GM06990 (cell line): ENCODE measurements at regions not wholly inside any gene's neighbourhood (a gene's known extent, or its start where the extent isn't known, plus 50 kb on each side); places are given as distances from the start of the nearest gene placed in this dataset.

Experiments
- DNase-seq: peaks from one replicate; pipeline ENCODE4 v3.0.0-alpha.2; 2011; ENCODE audit not compliant: insufficient read length; ENCODE audit errors: extremely low read depth
- H3K27me3 ChIP-seq: replicated peaks from 2 replicates; pipeline ENCODE4 v1.6.0; 2011; ENCODE audit warnings: low read length; ENCODE audit not compliant: control insufficient read depth, insufficient read depth
- H3K36me3 ChIP-seq: 2 replicates; pipeline ENCODE4 v1.5.1; 2011; ENCODE audit warnings: low read length; ENCODE audit not compliant: control insufficient read depth, insufficient read depth
- H3K4me3 ChIP-seq: replicated peaks from 2 replicates; pipeline ENCODE4 v1.5.1; 2011; ENCODE audit warnings: low read depth, mild to moderate bottlenecking, control low read depth, low read length
- TF ChIP-seq, protein P1 (sequence below): IDR thresholded peaks from 2 replicates; pipeline ENCODE4 v1.5.1; 2011; ENCODE audit warnings: low read length, control low read depth, mild to moderate bottlenecking, inconsistent platforms; ENCODE audit not compliant: insufficient read depth, poor library complexity, severe bottlenecking

GRCh38 chr6:154596701-154597100 is 86.2 kb upstream of the CNKSR3 start:
- no peak for DNase-seq
- no peaks in the 10 kb centered on the region for H3K27me3 ChIP-seq
- H3K4me3 ChIP-seq, result no peak overlapping the region
- H3K36me3 ChIP-seq, result no peaks in the 10 kb centered on the region
- TF ChIP-seq, protein P1, sequence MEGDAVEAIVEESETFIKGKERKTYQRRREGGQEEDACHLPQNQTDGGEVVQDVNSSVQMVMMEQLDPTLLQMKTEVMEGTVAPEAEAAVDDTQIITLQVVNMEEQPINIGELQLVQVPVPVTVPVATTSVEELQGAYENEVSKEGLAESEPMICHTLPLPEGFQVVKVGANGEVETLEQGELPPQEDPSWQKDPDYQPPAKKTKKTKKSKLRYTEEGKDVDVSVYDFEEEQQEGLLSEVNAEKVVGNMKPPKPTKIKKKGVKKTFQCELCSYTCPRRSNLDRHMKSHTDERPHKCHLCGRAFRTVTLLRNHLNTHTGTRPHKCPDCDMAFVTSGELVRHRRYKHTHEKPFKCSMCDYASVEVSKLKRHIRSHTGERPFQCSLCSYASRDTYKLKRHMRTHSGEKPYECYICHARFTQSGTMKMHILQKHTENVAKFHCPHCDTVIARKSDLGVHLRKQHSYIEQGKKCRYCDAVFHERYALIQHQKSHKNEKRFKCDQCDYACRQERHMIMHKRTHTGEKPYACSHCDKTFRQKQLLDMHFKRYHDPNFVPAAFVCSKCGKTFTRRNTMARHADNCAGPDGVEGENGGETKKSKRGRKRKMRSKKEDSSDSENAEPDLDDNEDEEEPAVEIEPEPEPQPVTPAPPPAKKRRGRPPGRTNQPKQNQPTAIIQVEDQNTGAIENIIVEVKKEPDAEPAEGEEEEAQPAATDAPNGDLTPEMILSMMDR, result no peak

DNA sequence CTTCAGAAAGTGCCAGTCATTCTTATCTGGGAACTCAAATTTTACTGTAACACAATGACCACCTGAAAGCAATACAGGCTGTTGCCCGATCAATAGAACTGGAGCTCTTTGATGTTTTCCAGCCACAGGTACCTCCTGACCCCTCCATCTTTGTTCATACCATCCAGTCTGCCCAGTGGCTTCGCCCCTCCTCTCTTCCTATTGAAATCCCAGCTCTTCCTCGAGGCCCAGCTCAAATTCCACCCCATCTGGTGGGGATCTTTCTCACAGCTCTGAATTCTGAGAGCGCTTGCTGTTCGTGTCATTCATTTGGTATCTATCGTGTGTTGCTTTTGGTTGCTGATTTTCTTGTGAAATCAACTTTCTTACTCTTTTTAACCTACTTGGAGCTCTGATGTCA is 87.9 kb upstream of the CNKSR3 start:
- no peaks in the 10 kb centered on the region for H3K27me3 ChIP-seq
- no peaks in the 10 kb centered on the region for H3K36me3 ChIP-seq
- H3K4me3 ChIP-seq, result no peak overlapping the region
- no peak for DNase-seq
- TF ChIP-seq, protein P1, result no peak

GRCh38 chr6:154602296-154602695 is 91.8 kb upstream of the CNKSR3 start:
- Histone ChIP-seq H3K4me3 (no peak overlapping the region), H3K36me3 (no peaks in the 10 kb centered on the region), H3K27me3 (no peaks in the 10 kb centered on the region)
- TF ChIP-seq, protein P1, result no peak
- no peak for DNase-seq

DNA sequence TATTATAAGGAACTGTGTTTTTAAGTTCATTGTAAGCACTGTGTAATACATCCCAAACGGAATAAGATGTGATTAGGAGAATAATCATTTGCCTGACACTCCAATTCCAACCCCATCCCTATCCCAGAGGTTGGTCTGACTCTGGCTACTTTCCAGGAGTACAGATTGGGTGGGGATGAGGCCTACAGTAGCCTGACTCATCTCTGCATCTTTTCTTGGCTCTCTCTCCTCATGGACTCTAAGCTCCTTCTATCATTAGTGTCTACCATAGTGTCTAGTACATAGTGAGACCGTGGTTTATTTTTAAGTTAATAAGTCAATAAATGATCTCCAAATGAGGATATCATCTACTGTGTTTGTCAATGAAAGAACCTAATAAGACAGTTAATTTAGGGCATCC is 92.2 kb upstream of the CNKSR3 start:
- H3K4me3 ChIP-seq, result no peak overlapping the region
- H3K27me3 ChIP-seq, result no peaks in the 10 kb centered on the region
- DNase-seq, result no peak
- TF ChIP-seq, protein P1, result no peak
- no peaks in the 10 kb centered on the region for H3K36me3 ChIP-seq

DNA sequence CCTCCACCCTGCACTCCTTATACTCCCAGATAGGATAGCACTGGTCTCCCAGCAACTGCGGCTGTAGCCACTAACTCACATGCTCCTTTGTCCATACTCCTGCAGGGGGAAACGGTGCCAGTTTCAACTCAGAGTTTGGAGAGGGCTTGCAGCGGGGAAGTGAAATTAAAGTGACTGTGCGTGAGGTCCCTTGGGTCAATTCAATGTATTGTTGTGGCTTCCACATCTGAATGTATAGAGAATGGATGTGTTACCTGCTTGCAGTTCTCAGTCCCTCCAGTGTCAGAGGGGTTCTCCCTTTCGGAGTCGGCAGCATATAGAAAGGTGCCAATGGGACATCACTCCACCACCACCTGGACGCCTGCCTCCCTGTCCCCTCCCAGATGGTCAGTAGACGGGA is 93.6 kb upstream of the CNKSR3 start:
- peak; percentile 43 for DNase-seq
- no peaks in the 10 kb centered on the region for H3K27me3 ChIP-seq
- no peak overlapping the region for H3K4me3 ChIP-seq
- no peaks in the 10 kb centered on the region for H3K36me3 ChIP-seq
- TF ChIP-seq, protein P1, result no peak

- TF ChIP-seq, protein P1, result no peak
- H3K36me3 ChIP-seq, result no peaks in the 10 kb centered on the region
- no peaks in the 10 kb centered on the region for H3K27me3 ChIP-seq
- no peak overlapping the region for H3K4me3 ChIP-seq
- DNase-seq, result peak; percentile 43
Observed at GRCh38 chr6:154605178-154605881, 94.8 kb upstream of the CNKSR3 start.
